GM23338 (cell line): ENCODE measurements at regions not wholly inside any gene's neighbourhood (a gene's known extent, or its start where the extent isn't known, plus 50 kb on each side); places are given as distances from the start of the nearest gene placed in this dataset.

Experiments used
- ATAC-seq: fragments of 200-7000 bp; cut with Tn5 transposase; 3 replicates; pipeline ENCODE4 v1.9.1; 2020
- DNase-seq: peaks from one replicate; pipeline ENCODE4 v3.0.0-alpha.2; 2015; ENCODE audit warnings: low spot score
- H2AFZ ChIP-seq: fragments of 200-600 bp; sonication (generic); 2 replicates; pipeline ENCODE4 v1.8.0; 2016; ENCODE audit warnings: antibody characterized with exemption, mild to moderate bottlenecking, moderate library complexity
- H3F3A ChIP-seq: fragments of 200-600 bp; sonication (generic); replicated peaks from 2 replicates; pipeline ENCODE4 v1.8.0; 2017; ENCODE audit warnings: antibody characterized with exemption, mixed run types, low read depth
- H3K27ac ChIP-seq: fragments of 200-600 bp; sonication (generic); 2 replicates; pipeline ENCODE4 v1.6.1; 2016; ENCODE audit warnings: low read depth
- H3K27me3 ChIP-seq: fragments of 200-600 bp; sonication (generic); 2 replicates; pipeline ENCODE4 v1.8.0; 2016; ENCODE audit warnings: mild to moderate bottlenecking, mixed run types, moderate library complexity; ENCODE audit not compliant: insufficient read depth
- H3K36me3 ChIP-seq: fragments of 200-600 bp; sonication (generic); 2 replicates; pipeline ENCODE4 v1.8.0; 2016; ENCODE audit warnings: mild to moderate bottlenecking; ENCODE audit not compliant: insufficient read depth
- H3K4me1 ChIP-seq: fragments of 200-600 bp; sonication (generic); 2 replicates; pipeline ENCODE4 v1.8.0; 2016; ENCODE audit warnings: mild to moderate bottlenecking, moderate library complexity; ENCODE audit not compliant: insufficient read depth
- H3K4me2 ChIP-seq: fragments of 200-600 bp; sonication (generic); 2 replicates; pipeline ENCODE4 v1.7.1; 2017; ENCODE audit warnings: mixed run types
- H3K4me3 ChIP-seq: fragments of 200-600 bp; sonication (generic); 2 replicates; pipeline ENCODE4 v1.6.1; 2016; ENCODE audit warnings: mixed run types
- H3K79me2 ChIP-seq: fragments of 200-600 bp; sonication (generic); replicated peaks from 2 replicates; pipeline ENCODE4 v1.8.0; 2017; ENCODE audit warnings: mild to moderate bottlenecking; ENCODE audit not compliant: insufficient read depth
- H3K9me2 ChIP-seq: fragments of 200-600 bp; sonication (generic); 2 replicates; pipeline ENCODE4 v1.8.0; 2017; ENCODE audit not compliant: insufficient read depth
- H4K20me1 ChIP-seq: fragments of 200-600 bp; sonication (generic); replicated peaks from 2 replicates; pipeline ENCODE4 v1.8.0; 2017; ENCODE audit warnings: mild to moderate bottlenecking; ENCODE audit not compliant: insufficient read depth
- H3K27ac Mint-ChIP-seq: 2 replicates; pipeline ENCODE4 v1.8.0; 2020; ENCODE audit warnings: inconsistent platforms, mild to moderate bottlenecking, moderate library complexity, mixed read lengths
- H3K27me3 Mint-ChIP-seq: 3 replicates; pipeline ENCODE4 v1.8.0; 2022; ENCODE audit warnings: low read depth, mild to moderate bottlenecking, moderate library complexity, mixed read lengths, inconsistent platforms; ENCODE audit not compliant: insufficient read depth, poor library complexity
- H3K36me3 Mint-ChIP-seq: 3 replicates; pipeline ENCODE4 v1.8.0; 2021; ENCODE audit warnings: low read depth, mild to moderate bottlenecking, inconsistent platforms, moderate library complexity, mixed read lengths
- H3K4me1 Mint-ChIP-seq: 3 replicates; pipeline ENCODE4 v1.8.0; 2020; ENCODE audit warnings: mild to moderate bottlenecking, inconsistent platforms, mixed read lengths
- H3K4me3 Mint-ChIP-seq: 3 replicates; pipeline ENCODE4 v1.8.0; 2021; ENCODE audit warnings: moderate library complexity, mild to moderate bottlenecking, inconsistent platforms, mixed read lengths
- H3K9me3 Mint-ChIP-seq: 3 replicates; pipeline ENCODE4 v1.8.0; 2020; ENCODE audit warnings: moderate library complexity, mild to moderate bottlenecking, inconsistent platforms, mixed read lengths
- CREB1 ChIP-seq: fragments of 250-450 bp; sonication (Bioruptor Pico); IDR thresholded peaks from 2 replicates; pipeline ENCODE4 v1.5.0; 2020; ENCODE audit warnings: low read depth, mild to moderate bottlenecking, moderate library complexity
- CTCF ChIP-seq, 2 experiments: fragments of 200-600 bp in 1 of 2; sonication (generic) in 1 of 2; conservative IDR thresholded peaks; 2 replicates each; pipeline versions ENCODE4 v1.5.1 to v1.6.1; 2016 to 2017; ENCODE audit warnings: antibody characterized with exemption in 2 of 2, low read depth in 2 of 2, mild to moderate bottlenecking in 2 of 2, moderate library complexity in 1 of 2
- ETS1 ChIP-seq: IDR thresholded peaks from 2 replicates; pipeline ENCODE4 v1.6.1; 2016; ENCODE audit warnings: antibody characterized with exemption
- EZH2 ChIP-seq: fragments of 200-600 bp; sonication (generic); IDR thresholded peaks from one replicate; pipeline ENCODE4 v1.8.0; 2017; ENCODE audit warnings: antibody characterized with exemption, mild to moderate bottlenecking, low read depth; ENCODE audit not compliant: unreplicated experiment
- EZH2phosphoT487 ChIP-seq: fragments of 200-600 bp; sonication (generic); IDR thresholded peaks from one replicate; pipeline ENCODE4 v1.8.1; 2018; ENCODE audit warnings: antibody characterized with exemption; ENCODE audit not compliant: unreplicated experiment
- JUNB ChIP-seq: IDR thresholded peaks from one replicate; pipeline ENCODE4 v1.6.1; 2016; ENCODE audit warnings: antibody characterized with exemption; ENCODE audit not compliant: unreplicated experiment
- NANOG ChIP-seq: IDR thresholded peaks from 2 replicates; pipeline ENCODE4 v1.6.1; 2016; ENCODE audit warnings: antibody characterized with exemption, borderline replicate concordance
- POLR2AphosphoS5 ChIP-seq: IDR thresholded peaks from 2 replicates; pipeline ENCODE4 v1.6.1; 2016; ENCODE audit warnings: antibody characterized with exemption, low read depth
- REST ChIP-seq: IDR thresholded peaks from one replicate; pipeline ENCODE4 v1.6.1; 2018; ENCODE audit warnings: antibody characterized with exemption; ENCODE audit not compliant: unreplicated experiment
- STAT1 ChIP-seq: IDR thresholded peaks from one replicate; pipeline ENCODE4 v1.6.1; 2016; ENCODE audit warnings: antibody characterized with exemption; ENCODE audit not compliant: unreplicated experiment
- ZNF114 ChIP-seq: fragments of 250-450 bp; sonication (Bioruptor Pico); IDR thresholded peaks from 2 replicates; pipeline ENCODE4 v1.5.0; 2020; ENCODE audit warnings: mild to moderate bottlenecking, moderate library complexity
- ZNF331 ChIP-seq: fragments of 250-450 bp; sonication (Bioruptor Pico); IDR thresholded peaks from 2 replicates; pipeline ENCODE4 v1.5.0; 2020; ENCODE audit warnings: low read depth, mild to moderate bottlenecking, moderate library complexity
- TF ChIP-seq, protein P1 (sequence below): fragments of 250-450 bp; sonication (Bioruptor Pico); IDR thresholded peaks from 2 replicates; pipeline ENCODE4 v1.5.0; 2020; ENCODE audit warnings: mild to moderate bottlenecking, moderate library complexity

GRCh38 chr11:130819625-130820024, 96.7 kb downstream of the SNX19 start:
- no peak overlapping the region for H3K4me3 ChIP-seq
- H3K27ac ChIP-seq, result no peak overlapping the region
- no peaks in the 10 kb centered on the region for H3K4me1 Mint-ChIP-seq
- no peaks in the 10 kb centered on the region for H4K20me1 ChIP-seq
- H3K27ac Mint-ChIP-seq, result no peak overlapping the region
- H3F3A ChIP-seq, result no peaks in the 10 kb centered on the region
- H3K9me3 Mint-ChIP-seq, result no peaks in the 10 kb centered on the region
- TF ChIP-seq JUNB, result no peak
- no peak for TF ChIP-seq POLR2AphosphoS5
- TF ChIP-seq CREB1 (CRISPR knock-in tag), result no peak
- no peak for TF ChIP-seq STAT1
- TF ChIP-seq, protein P1, sequence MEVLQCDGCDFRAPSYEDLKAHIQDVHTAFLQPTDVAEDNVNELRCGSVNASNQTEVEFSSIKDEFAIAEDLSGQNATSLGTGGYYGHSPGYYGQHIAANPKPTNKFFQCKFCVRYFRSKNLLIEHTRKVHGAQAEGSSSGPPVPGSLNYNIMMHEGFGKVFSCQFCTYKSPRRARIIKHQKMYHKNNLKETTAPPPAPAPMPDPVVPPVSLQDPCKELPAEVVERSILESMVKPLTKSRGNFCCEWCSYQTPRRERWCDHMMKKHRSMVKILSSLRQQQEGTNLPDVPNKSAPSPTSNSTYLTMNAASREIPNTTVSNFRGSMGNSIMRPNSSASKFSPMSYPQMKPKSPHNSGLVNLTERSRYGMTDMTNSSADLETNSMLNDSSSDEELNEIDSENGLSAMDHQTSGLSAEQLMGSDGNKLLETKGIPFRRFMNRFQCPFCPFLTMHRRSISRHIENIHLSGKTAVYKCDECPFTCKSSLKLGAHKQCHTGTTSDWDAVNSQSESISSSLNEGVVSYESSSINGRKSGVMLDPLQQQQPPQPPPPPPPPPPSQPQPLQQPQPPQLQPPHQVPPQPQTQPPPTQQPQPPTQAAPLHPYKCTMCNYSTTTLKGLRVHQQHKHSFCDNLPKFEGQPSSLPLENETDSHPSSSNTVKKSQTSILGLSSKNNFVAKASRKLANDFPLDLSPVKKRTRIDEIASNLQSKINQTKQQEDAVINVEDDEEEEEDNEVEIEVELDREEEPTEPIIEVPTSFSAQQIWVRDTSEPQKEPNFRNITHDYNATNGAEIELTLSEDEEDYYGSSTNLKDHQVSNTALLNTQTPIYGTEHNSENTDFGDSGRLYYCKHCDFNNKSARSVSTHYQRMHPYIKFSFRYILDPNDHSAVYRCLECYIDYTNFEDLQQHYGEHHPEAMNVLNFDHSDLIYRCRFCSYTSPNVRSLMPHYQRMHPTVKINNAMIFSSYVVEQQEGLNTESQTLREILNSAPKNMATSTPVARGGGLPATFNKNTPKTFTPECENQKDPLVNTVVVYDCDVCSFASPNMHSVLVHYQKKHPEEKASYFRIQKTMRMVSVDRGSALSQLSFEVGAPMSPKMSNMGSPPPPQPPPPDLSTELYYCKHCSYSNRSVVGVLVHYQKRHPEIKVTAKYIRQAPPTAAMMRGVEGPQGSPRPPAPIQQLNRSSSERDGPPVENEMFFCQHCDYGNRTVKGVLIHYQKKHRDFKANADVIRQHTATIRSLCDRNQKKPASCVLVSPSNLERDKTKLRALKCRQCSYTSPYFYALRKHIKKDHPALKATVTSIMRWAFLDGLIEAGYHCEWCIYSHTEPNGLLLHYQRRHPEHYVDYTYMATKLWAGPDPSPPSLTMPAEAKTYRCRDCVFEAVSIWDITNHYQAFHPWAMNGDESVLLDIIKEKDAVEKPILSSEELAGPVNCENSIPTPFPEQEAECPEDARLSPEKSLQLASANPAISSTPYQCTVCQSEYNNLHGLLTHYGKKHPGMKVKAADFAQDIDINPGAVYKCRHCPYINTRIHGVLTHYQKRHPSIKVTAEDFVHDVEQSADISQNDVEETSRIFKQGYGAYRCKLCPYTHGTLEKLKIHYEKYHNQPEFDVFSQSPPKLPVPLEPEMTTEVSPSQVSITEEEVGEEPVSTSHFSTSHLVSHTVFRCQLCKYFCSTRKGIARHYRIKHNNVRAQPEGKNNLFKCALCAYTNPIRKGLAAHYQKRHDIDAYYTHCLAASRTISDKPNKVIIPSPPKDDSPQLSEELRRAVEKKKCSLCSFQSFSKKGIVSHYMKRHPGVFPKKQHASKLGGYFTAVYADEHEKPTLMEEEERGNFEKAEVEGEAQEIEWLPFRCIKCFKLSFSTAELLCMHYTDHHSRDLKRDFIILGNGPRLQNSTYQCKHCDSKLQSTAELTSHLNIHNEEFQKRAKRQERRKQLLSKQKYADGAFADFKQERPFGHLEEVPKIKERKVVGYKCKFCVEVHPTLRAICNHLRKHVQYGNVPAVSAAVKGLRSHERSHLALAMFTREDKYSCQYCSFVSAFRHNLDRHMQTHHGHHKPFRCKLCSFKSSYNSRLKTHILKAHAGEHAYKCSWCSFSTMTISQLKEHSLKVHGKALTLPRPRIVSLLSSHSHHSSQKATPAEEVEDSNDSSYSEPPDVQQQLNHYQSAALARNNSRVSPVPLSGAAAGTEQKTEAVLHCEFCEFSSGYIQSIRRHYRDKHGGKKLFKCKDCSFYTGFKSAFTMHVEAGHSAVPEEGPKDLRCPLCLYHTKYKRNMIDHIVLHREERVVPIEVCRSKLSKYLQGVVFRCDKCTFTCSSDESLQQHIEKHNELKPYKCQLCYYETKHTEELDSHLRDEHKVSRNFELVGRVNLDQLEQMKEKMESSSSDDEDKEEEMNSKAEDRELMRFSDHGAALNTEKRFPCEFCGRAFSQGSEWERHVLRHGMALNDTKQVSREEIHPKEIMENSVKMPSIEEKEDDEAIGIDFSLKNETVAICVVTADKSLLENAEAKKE (CRISPR knock-in tag), result no peak
- no peak for TF ChIP-seq REST
- no peak for TF ChIP-seq EZH2phosphoT487
- TF ChIP-seq EZH2, result no peak
- no peak for TF ChIP-seq NANOG
- no peak for TF ChIP-seq CTCF (conservative IDR thresholded peaks at IDR 0.05; ENCODE audit: low read depth in 2 of 2)
- no peak for TF ChIP-seq ZNF114
- TF ChIP-seq ETS1, result no peak
- no peak for TF ChIP-seq ZNF331 (CRISPR knock-in tag)
- H3K27me3 ChIP-seq, result no peaks in the 10 kb centered on the region
- H3K4me1 ChIP-seq, result no peaks in the 10 kb centered on the region
- H3K27me3 Mint-ChIP-seq, result no peaks in the 10 kb centered on the region
- no peaks in the 10 kb centered on the region for H3K9me2 ChIP-seq
- ATAC-seq (no peak), DNase-seq (no peak)
- no peaks in the 10 kb centered on the region for H3K36me3 Mint-ChIP-seq
- H3K79me2 ChIP-seq, result no peaks in the 10 kb centered on the region
- no peaks in the 10 kb centered on the region for H3K36me3 ChIP-seq
- H3K4me2 ChIP-seq, result no peak overlapping the region
- H2AFZ ChIP-seq, result peak overlapping the region; percentile 34; the same call in 1 of the 2 replicates
- no peak overlapping the region for H3K4me3 Mint-ChIP-seq
